Cardiac muscle cell (in vitro differentiated cells and primary cell): ENCODE measurements at regions not wholly inside any gene's neighbourhood (a gene's known extent, or its start where the extent isn't known, plus 50 kb on each side); places are given as distances from the start of the nearest gene placed in this dataset.

Experiments
- DNase-seq, 2 donors: peaks; one replicate each; pipeline versions ENCODE4 v3.0.0 to v3.0.0-alpha.2; 2010 to 2017; ENCODE audit warnings: low read depth in 1 of 2, low spot score in 1 of 2
- H3K27ac ChIP-seq: fragments of 200-600 bp; sonication (generic); 2 replicates; pipeline ENCODE4 v1.5.1; 2016
- H3K27me3 ChIP-seq: fragments of 200-600 bp; sonication (generic); 2 replicates; pipeline ENCODE4 v1.6.0; 2016; ENCODE audit warnings: control low read depth
- H3K36me3 ChIP-seq: fragments of 200-600 bp; sonication (generic); 2 replicates; pipeline ENCODE4 v1.5.1; 2016; ENCODE audit warnings: control low read depth
- H3K4me1 ChIP-seq: fragments of 200-600 bp; sonication (generic); 2 replicates; pipeline ENCODE4 v1.8.1; 2017; ENCODE audit warnings: low read depth, mild to moderate bottlenecking, mixed run types
- H3K4me3 ChIP-seq: fragments of 200-600 bp; sonication (generic); 2 replicates; pipeline ENCODE4 v1.5.1; 2016; ENCODE audit warnings: mild to moderate bottlenecking
- H3K9me3 ChIP-seq: fragments of 200-600 bp; sonication (generic); 2 replicates; pipeline ENCODE4 v1.5.1; 2017; ENCODE audit warnings: low read depth, mild to moderate bottlenecking, control low read depth
- CTCF ChIP-seq: IDR thresholded peaks from 2 replicates; pipeline ENCODE4 v1.5.1; 2012; ENCODE audit warnings: low read depth, mild to moderate bottlenecking, low read length

GRCh38 chr4:14076776-14077175, 449.3 kb upstream of the BOD1L1 start:
- no peak for TF ChIP-seq CTCF
- Histone ChIP-seq H3K27me3 (no peaks in the 10 kb centered on the region), H3K4me1 (no peaks in the 10 kb centered on the region), H3K4me3 (no peak overlapping the region), H3K27ac (no peak overlapping the region), H3K36me3 (no peaks in the 10 kb centered on the region), H3K9me3 (no peaks in the 10 kb centered on the region)
- DNase-seq, result no peak

- no peak for TF ChIP-seq CTCF
- no peak for DNase-seq
Observed at GRCh38 chr4:14078326-14078725, 450.8 kb upstream of the BOD1L1 start.

GRCh38 chr4:14079601-14080000, 452.1 kb upstream of the BOD1L1 start:
- H3K4me3 ChIP-seq, result no peak overlapping the region
- no peaks in the 10 kb centered on the region for H3K27me3 ChIP-seq
- no peaks in the 10 kb centered on the region for H3K4me1 ChIP-seq
- TF ChIP-seq CTCF, result no peak
- H3K9me3 ChIP-seq, result no peaks in the 10 kb centered on the region
- H3K27ac ChIP-seq, result no peak overlapping the region
- no peak for DNase-seq
- no peaks in the 10 kb centered on the region for H3K36me3 ChIP-seq

More at GRCh38 chr4:14078326-14078725, 450.8 kb upstream of the BOD1L1 start:
- no peaks in the 10 kb centered on the region for H3K4me1 ChIP-seq
- no peaks in the 10 kb centered on the region for H3K27me3 ChIP-seq
- no peak overlapping the region for H3K27ac ChIP-seq
- no peak overlapping the region for H3K4me3 ChIP-seq
- no peaks in the 10 kb centered on the region for H3K36me3 ChIP-seq
- no peaks in the 10 kb centered on the region for H3K9me3 ChIP-seq

GRCh38 chr4:14083150-14083549, 455.6 kb upstream of the BOD1L1 start:
- no peak overlapping the region for H3K27ac ChIP-seq
- no peaks in the 10 kb centered on the region for H3K9me3 ChIP-seq
- no peak for TF ChIP-seq CTCF
- peaks cover 7% of the 10 kb centered on the region for H3K4me1 ChIP-seq
- no peak overlapping the region for H3K4me3 ChIP-seq
- no peaks in the 10 kb centered on the region for H3K27me3 ChIP-seq
- no peak for DNase-seq
- no peaks in the 10 kb centered on the region for H3K36me3 ChIP-seq

GRCh38 chr4:14084598-14084997, 457.1 kb upstream of the BOD1L1 start:
- Histone ChIP-seq H3K4me1 (peaks cover 7% of the 10 kb centered on the region), H3K4me3 (no peak overlapping the region), H3K9me3 (no peaks in the 10 kb centered on the region), H3K36me3 (no peaks in the 10 kb centered on the region), H3K27me3 (no peaks in the 10 kb centered on the region), H3K27ac (no peak overlapping the region)
- TF ChIP-seq CTCF, result no peak
- DNase-seq, result no peak

GRCh38 chr4:14087459-14087858, 459.9 kb upstream of the BOD1L1 start:
- Histone ChIP-seq H3K27me3 (no peaks in the 10 kb centered on the region), H3K9me3 (no peaks in the 10 kb centered on the region), H3K4me3 (no peak overlapping the region), H3K27ac (no peak overlapping the region), H3K4me1 (peaks cover 7% of the 10 kb centered on the region), H3K36me3 (no peaks in the 10 kb centered on the region)
- TF ChIP-seq CTCF, result no peak
- DNase-seq, result no peak
